ENCODE measurements at regions not wholly inside any gene's neighbourhood (a gene's known extent, or its start where the extent isn't known, plus 50 kb on each side); places are given as distances from the start of the nearest gene placed in this dataset.

GRCh38 chr13:99845161-99845874 lies 126.2 kb downstream of the ZIC5 start:
- no peaks in the 10 kb centered on the region for H3K36me3 ChIP-seq (ENCODE audit: insufficient read depth, low read length)
- H3K4me3 ChIP-seq = no peak overlapping the region
- no peak for TF ChIP-seq EZH2 (IDR thresholded peaks at IDR 0.05)
- TF ChIP-seq POLR2AphosphoS5 (IDR thresholded peaks at IDR 0.05; ENCODE audit: borderline replicate concordance, low read depth, low read length) = no peak
- TF ChIP-seq FOXP2 (optimal IDR thresholded peaks at IDR 0.05; ENCODE audit: control extremely low read depth, extremely low read length, insufficient read depth) = no peak
- H3K9ac ChIP-seq (ENCODE audit: insufficient read length) = no peak overlapping the region
- H3K9me3 ChIP-seq (ENCODE audit: low read depth, low read length) = no peaks in the 10 kb centered on the region
- H3K27ac ChIP-seq = no peak overlapping the region
- DNase-seq (ENCODE audit: low read depth, low spot score) = no peak

DNA sequence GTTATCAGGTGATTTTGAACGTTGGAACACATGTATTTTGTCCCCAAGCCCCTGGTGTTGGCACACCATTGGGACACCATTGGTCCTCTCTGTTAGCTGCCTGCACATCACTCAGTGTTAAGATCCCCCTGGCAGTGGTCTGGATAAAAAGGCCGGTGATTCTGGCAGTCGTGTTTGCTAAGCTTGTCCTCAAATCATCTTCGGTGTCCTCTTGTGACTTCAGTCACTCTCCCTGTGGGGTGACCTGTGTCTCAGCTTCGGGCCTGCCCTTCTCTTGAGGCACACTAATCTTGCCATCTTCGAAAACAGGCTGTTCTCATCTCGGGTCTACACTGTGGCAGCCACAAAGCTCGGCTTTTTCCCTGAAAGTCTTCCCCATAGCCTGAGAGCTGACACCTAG lies 127.1 kb downstream of the ZIC5 start:
- H3K4me3 ChIP-seq = no peak overlapping the region
- no peak overlapping the region for H3K9ac ChIP-seq (ENCODE audit: insufficient read length)
- H3K36me3 ChIP-seq (ENCODE audit: insufficient read depth, low read length) = no peaks in the 10 kb centered on the region
- H3K27ac ChIP-seq = no peak overlapping the region
- no peaks in the 10 kb centered on the region for H3K9me3 ChIP-seq (ENCODE audit: low read depth, low read length)
- DNase-seq (ENCODE audit: low read depth, low spot score) = no peak
- TF ChIP-seq POLR2AphosphoS5 (IDR thresholded peaks at IDR 0.05; ENCODE audit: borderline replicate concordance, low read depth, low read length) = no peak
- TF ChIP-seq FOXP2 (optimal IDR thresholded peaks at IDR 0.05; ENCODE audit: control extremely low read depth, extremely low read length, insufficient read depth) = no peak
- no peak for TF ChIP-seq EZH2 (IDR thresholded peaks at IDR 0.05)

GRCh38 chr13:99843872-99844271 lies 127.7 kb downstream of the ZIC5 start:
- no peak for DNase-seq (ENCODE audit: low read depth, low spot score)
- Histone ChIP-seq H3K27ac (no peak overlapping the region), H3K9ac (ENCODE audit: insufficient read length) (no peak overlapping the region), H3K9me3 (ENCODE audit: low read depth, low read length) (no peaks in the 10 kb centered on the region), H3K36me3 (ENCODE audit: insufficient read depth, low read length) (no peaks in the 10 kb centered on the region), H3K4me3 (no peak overlapping the region)
- no peak for TF ChIP-seq FOXP2 (optimal IDR thresholded peaks at IDR 0.05; ENCODE audit: control extremely low read depth, extremely low read length, insufficient read depth)
- no peak for TF ChIP-seq POLR2AphosphoS5 (IDR thresholded peaks at IDR 0.05; ENCODE audit: borderline replicate concordance, low read depth, low read length)
- TF ChIP-seq EZH2 (IDR thresholded peaks at IDR 0.05) = no peak

DNA sequence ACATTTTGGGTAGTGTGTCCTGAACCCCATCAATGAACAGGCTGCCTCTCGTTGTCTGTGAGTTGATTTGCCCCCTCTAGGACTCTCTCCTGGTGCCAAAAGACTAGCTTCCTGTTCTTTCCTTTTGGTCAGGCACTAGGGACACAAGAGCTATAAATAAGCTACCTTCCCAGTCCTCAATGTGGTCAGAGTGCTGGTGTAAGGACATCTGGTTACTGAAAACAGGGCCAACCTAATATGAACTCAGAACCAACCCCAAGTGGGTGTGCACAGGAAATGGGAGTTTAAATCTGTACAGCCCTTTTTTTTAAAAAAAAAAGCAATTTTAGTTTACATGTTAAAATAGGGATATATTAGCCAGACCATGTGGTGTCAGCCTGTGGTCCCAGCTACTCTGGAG lies 129.2 kb downstream of the ZIC5 start:
- Histone ChIP-seq H3K9me3 (ENCODE audit: low read depth, low read length) (no peaks in the 10 kb centered on the region), H3K9ac (ENCODE audit: insufficient read length) (no peak overlapping the region), H3K36me3 (ENCODE audit: insufficient read depth, low read length) (no peaks in the 10 kb centered on the region), H3K4me3 (no peak overlapping the region), H3K27ac (no peak overlapping the region)
- TF ChIP-seq POLR2AphosphoS5 (IDR thresholded peaks at IDR 0.05; ENCODE audit: borderline replicate concordance, low read depth, low read length) = no peak
- no peak for TF ChIP-seq FOXP2 (optimal IDR thresholded peaks at IDR 0.05; ENCODE audit: control extremely low read depth, extremely low read length, insufficient read depth)
- TF ChIP-seq EZH2 (IDR thresholded peaks at IDR 0.05) = no peak
- no peak for DNase-seq (ENCODE audit: low read depth, low spot score)

- DNase-seq (ENCODE audit: low read depth, low spot score) = no peak
These were observed 135.3 kb downstream of the ZIC5 start for GRCh38 chr13:99836291-99836690.

DNA sequence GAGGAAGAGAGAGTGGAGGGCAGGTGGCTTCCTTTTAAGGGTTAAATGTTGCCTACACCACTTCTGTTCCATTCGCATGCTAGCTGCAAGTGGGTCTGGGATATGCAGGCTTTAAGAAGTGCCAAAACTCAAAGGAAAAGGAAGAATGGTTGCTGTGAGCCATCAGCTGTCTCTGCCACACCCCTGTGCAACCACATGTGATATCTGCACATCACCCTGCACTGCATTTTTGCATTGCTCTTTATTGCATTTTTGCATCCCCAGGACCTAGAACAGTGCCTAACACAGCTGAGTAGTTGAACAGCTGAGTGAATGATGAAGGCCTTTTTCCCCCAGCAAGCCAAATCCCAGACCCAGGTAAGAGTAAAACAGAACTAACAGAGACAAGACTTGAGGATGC lies 136.1 kb downstream of the ZIC5 start:
- no peak overlapping the region for H3K4me3 ChIP-seq
- TF ChIP-seq EZH2 (IDR thresholded peaks at IDR 0.05) (no peak), FOXP2 (optimal IDR thresholded peaks at IDR 0.05; ENCODE audit: control extremely low read depth, extremely low read length, insufficient read depth) (no peak), POLR2AphosphoS5 (IDR thresholded peaks at IDR 0.05; ENCODE audit: borderline replicate concordance, low read depth, low read length) (no peak)
- no peak overlapping the region for H3K9ac ChIP-seq (ENCODE audit: insufficient read length)
- no peak for DNase-seq (ENCODE audit: low read depth, low spot score)
- H3K9me3 ChIP-seq (ENCODE audit: low read depth, low read length) = no peaks in the 10 kb centered on the region
- H3K36me3 ChIP-seq (ENCODE audit: insufficient read depth, low read length) = no peaks in the 10 kb centered on the region
- no peak overlapping the region for H3K27ac ChIP-seq

More at GRCh38 chr13:99836291-99836690, 135.3 kb downstream of the ZIC5 start:
- no peak overlapping the region for H3K27ac ChIP-seq
- H3K9ac ChIP-seq (ENCODE audit: insufficient read length) = no peak overlapping the region
- TF ChIP-seq EZH2 (IDR thresholded peaks at IDR 0.05) (no peak), POLR2AphosphoS5 (IDR thresholded peaks at IDR 0.05; ENCODE audit: borderline replicate concordance, low read depth, low read length) (no peak)
- no peak overlapping the region for H3K4me3 ChIP-seq
- H3K36me3 ChIP-seq (ENCODE audit: insufficient read depth, low read length) = no peaks in the 10 kb centered on the region
- H3K9me3 ChIP-seq (ENCODE audit: low read depth, low read length) = no peaks in the 10 kb centered on the region

- Histone ChIP-seq H3K9ac (ENCODE audit: insufficient read length) (no peak overlapping the region), H3K9me3 (ENCODE audit: low read depth, low read length) (no peaks in the 10 kb centered on the region), H3K4me3 (no peak overlapping the region), H3K36me3 (ENCODE audit: insufficient read depth, low read length) (no peaks in the 10 kb centered on the region), H3K27ac (no peak overlapping the region)
- TF ChIP-seq POLR2AphosphoS5 (IDR thresholded peaks at IDR 0.05; ENCODE audit: borderline replicate concordance, low read depth, low read length) = no peak
- TF ChIP-seq FOXP2 (optimal IDR thresholded peaks at IDR 0.05; ENCODE audit: control extremely low read depth, extremely low read length, insufficient read depth) = no peak
- no peak for TF ChIP-seq EZH2 (IDR thresholded peaks at IDR 0.05)
- no peak for DNase-seq (ENCODE audit: low read depth, low spot score)
These were observed 137.3 kb downstream of the ZIC5 start for GRCh38 chr13:99834246-99834645.

GRCh38 chr13:99832347-99832746 lies 139.2 kb downstream of the ZIC5 start:
- H3K36me3 ChIP-seq (ENCODE audit: insufficient read depth, low read length) = no peaks in the 10 kb centered on the region
- H3K27ac ChIP-seq = no peak overlapping the region
- no peaks in the 10 kb centered on the region for H3K9me3 ChIP-seq (ENCODE audit: low read depth, low read length)
- no peak overlapping the region for H3K4me3 ChIP-seq
- no peak overlapping the region for H3K9ac ChIP-seq (ENCODE audit: insufficient read length)
- no peak for DNase-seq (ENCODE audit: low read depth, low spot score)
- no peak for TF ChIP-seq POLR2AphosphoS5 (IDR thresholded peaks at IDR 0.05; ENCODE audit: borderline replicate concordance, low read depth, low read length)
- TF ChIP-seq EZH2 (IDR thresholded peaks at IDR 0.05) = no peak
- TF ChIP-seq FOXP2 (optimal IDR thresholded peaks at IDR 0.05; ENCODE audit: control extremely low read depth, extremely low read length, insufficient read depth) = no peak

- no peak overlapping the region for H3K4me3 ChIP-seq
- DNase-seq (ENCODE audit: low read depth, low spot score) = no peak
- no peak for TF ChIP-seq POLR2AphosphoS5 (IDR thresholded peaks at IDR 0.05; ENCODE audit: borderline replicate concordance, low read depth, low read length)
- H3K9ac ChIP-seq (ENCODE audit: insufficient read length) = no peak overlapping the region
- no peak overlapping the region for H3K27ac ChIP-seq
- H3K36me3 ChIP-seq (ENCODE audit: insufficient read depth, low read length) = no peaks in the 10 kb centered on the region
- no peaks in the 10 kb centered on the region for H3K9me3 ChIP-seq (ENCODE audit: low read depth, low read length)
These were observed 140.6 kb downstream of the ZIC5 start for GRCh38 chr13:99830931-99831330.

All from SK-N-MC (cell line).